Dermis blood vessel endothelial cell (primary cell): ENCODE measurements at regions not wholly inside any gene's neighbourhood (a gene's known extent, or its start where the extent isn't known, plus 50 kb on each side); places are given as distances from the start of the nearest gene placed in this dataset.
"Not testable (repeated sequence)": the region's sequence is repeated elsewhere in the genome, so short reads cannot be mapped to it uniquely, and the experiment has no call there.

Experiments used
- DNase-seq: peaks from one replicate; pipeline ENCODE4 v3.0.0; 2010

- DNase-seq: no peak
These were observed 699.2 kb downstream of the KCNT2 start for GRCh38 chr1:195909061-195909460.

GRCh38 chr1:195908121-195908520, 700.1 kb downstream of the KCNT2 start:
- no peak for DNase-seq

DNA sequence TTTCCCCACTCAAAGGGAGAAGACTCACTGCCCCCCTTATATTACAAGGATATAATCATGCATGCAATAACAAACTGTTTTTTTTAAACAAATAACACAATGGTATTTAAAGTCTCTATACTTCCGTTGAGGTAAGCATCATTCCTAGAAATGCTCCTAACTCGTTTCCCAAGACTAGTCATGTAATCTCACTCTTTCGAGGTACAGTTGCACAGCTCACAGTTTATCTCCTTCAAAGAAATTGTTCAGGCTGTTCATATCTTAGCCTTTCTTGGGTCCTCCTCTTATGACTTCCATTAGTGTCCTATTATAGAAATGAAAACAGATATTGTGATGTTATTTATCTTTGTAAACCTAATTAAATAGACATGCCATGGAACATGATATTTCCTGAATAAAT, 705.0 kb downstream of the KCNT2 start:
- DNase-seq: no peak

GRCh38 chr1:195902779-195903178, 705.5 kb downstream of the KCNT2 start:
- no peak for DNase-seq

DNA sequence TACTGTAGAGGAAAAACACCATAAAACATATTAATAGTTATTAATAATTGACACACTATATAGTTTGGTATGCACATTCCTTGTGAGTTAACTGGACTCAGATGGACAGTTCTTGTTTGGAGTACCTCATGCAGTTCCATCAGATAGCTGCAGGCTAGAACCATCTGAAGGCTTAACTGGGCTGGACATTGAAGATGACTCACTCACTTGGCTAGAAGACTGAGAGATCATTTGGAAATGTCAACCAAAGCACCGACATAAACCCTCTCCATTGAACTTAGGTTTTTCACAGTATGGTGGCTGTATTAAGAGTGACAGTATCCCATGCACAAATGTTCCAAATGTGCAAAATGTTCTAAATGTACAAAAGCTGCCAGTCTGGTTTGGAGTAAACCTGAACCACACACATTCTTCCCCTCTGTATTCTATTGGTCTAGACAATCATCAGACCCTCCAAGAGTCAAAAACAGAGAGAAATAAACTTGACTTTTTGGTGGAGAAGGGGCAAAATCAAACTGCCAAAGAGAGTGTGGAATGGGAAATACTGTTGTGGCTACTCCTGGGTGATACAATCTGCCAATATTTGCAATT, 708.4 kb downstream of the KCNT2 start:
- DNase-seq: no peak

DNA sequence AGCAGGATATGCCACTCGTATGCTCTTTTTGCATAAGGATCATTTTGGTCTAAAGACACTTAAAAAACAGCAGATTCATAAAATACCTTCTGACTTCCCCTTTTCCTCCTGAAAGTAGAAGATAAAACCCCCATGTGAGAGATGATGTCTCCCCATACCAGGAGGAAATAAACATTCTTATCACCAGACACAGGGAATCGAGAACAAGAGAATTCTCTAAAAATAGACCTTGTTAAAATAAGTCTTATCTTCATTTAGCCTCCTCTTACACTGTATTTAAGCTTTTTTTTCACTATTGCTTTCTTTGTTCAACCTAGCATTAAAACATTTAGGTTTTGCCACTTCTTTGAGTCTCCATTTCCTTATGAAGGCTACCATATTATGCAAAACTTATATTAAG, 709.3 kb downstream of the KCNT2 start:
- DNase-seq: no peak

- no peak for DNase-seq
These were observed 709.9 kb downstream of the KCNT2 start for GRCh38 chr1:195898373-195898772.

DNA sequence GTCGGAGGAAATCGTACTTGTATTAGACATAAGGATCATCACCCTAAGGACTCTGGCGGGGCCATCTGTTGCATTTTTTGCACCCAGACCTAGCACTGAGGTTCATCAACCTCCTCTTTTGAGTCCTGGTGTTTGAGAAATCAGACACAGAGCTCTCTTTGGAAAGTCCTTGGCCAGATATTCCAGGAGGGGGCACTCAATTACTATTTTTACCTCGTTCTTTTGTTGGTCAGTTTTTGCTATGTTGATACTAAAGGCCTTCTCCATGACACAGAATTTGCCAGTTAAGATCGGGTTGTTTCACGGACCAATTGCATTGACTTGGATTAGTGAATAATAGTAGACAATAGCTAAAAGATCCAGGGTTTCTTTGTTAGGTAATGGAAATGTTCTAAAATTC, 711.2 kb downstream of the KCNT2 start:
- no peak for DNase-seq

GRCh38 chr1:195894411-195894810, 713.8 kb downstream of the KCNT2 start:
- DNase-seq: no peak

GRCh38 chr1:195886000-195886399, 722.2 kb downstream of the KCNT2 start:
- no peak for DNase-seq

DNA sequence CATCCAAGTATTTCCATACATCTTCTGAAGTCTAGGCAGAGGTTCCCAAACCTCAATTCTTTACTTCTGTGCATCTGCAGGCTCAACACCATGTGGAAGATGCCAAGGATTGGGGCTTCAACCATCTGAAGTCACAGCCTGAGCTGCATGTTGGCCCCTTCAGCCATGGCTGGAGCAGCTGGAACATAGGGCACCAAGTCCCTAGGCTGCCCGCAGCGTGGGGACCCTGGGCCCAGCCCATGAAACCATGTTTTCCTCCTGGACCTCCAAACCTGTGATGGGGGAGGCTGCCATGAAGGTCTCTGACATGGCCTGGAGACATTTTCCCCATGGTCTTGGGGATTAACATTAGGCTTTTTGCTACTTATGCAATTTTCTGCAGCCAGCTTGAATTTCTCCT, 729.8 kb downstream of the KCNT2 start:
- no peak for DNase-seq

DNA sequence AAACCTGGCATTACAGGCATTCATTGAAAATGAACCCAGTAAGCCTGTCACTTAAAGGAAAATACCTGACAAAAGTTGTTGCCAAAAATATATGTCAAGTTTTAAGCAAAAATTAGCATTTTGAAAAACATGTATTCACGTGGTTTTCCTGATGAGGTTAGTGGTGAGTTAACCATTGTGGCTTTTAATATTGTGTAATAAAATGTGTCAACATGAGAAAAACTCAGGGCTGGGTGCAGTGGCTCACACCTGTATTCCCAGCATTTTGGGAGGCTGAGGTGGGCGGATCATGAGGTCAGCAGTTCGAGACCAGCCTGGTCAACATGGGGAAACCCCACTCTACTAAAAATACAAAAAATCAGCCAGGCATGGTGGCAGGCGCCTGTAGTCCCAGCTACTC, 731.4 kb downstream of the KCNT2 start:
- no peak for DNase-seq

DNA sequence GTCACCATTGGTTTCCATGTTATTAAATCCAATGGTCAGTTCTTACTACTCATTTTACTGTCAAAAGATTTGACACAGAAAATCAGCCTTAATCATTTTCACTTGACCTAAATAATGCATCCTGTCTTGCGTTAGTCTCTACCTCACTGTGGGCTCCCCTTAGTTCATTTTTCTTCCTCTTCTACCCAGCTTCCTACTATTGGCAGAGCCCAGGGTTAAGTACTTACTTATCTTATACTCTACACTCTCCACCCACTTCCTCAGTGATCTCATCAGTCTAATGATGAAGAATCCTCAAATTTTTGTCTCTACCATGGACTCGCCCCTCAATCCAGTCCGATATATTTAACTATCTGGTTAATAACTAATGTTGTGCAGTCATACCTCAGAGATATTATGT, 735.9 kb downstream of the KCNT2 start:
- DNase-seq: no peak

DNA sequence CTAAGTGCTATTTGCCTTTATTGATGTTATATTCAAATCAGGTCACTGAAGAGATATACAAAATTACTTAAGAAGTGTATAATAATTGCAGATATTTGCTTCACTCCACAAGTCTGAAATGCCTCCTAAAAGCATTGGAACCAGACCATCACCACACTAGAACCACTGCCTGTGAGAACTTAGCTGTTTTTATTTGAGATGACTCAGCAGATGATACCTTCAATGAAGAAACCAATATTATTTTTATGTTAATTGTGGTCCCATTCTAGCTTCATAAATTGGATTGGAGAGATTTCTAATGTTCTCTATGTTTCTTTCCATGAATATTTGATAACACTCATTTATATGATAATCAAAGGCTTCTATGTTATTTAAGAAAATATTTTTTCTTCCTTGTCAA, 740.6 kb downstream of the KCNT2 start:
- DNase-seq: no peak

DNA sequence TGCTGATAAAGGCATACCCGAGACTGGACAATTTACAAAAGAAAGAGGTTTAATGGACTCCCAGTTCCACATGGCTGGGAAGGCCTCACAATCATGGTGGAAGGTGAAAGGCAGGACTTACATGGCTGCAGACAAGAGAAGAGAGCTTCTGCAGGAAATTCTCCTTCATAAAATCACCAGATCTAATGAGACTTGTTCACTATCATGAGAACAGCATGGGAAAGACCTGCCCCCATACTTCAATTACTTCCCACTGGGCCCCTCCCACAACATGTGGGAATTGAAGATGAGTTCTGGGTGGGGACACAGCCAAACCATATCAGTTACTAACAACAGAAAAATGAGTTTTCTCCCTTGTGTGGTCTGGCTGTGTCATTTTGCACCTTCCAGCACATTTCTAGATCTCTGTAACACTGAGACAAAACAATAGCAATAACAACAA, 741.4 kb downstream of the KCNT2 start:
- no peak for DNase-seq

GRCh38 chr1:195866091-195866780, 742.0 kb downstream of the KCNT2 start:
- no peak for DNase-seq

- no peak for DNase-seq
These were observed 756.4 kb downstream of the KCNT2 start for GRCh38 chr1:195851804-195852203.

DNA sequence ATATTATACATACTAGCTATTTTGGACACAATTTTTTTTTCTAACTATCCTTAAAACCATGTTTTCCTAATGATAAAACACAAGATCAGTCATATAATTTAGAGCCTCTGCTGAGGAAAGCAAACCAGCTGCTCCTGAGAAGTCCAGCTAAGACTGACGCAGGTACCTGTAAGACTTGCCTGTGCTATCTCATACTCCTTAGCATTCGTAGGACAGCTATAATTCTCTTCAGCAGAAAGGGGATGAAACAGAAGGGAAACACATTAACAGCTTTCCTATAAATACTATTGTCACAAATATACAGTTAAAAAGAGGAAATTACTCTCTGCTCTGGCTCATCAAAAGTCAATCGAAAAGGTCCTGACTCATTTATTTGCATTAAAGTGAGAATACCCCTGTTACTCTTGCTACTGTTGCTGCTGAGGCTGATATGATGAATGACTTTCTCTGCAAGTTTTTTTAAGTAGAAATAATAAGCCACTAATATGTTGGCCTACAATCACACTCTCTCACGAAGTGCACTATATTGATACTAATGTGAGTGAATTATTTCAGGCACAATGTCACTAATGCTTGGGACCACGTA, 757.1 kb downstream of the KCNT2 start:
- no peak for DNase-seq

- DNase-seq: no peak
These were observed 759.1 kb downstream of the KCNT2 start for GRCh38 chr1:195849180-195849579.

GRCh38 chr1:195847957-195848875, 760.0 kb downstream of the KCNT2 start:
- DNase-seq: not testable (repeated sequence)

GRCh38 chr1:195831789-195832188, 776.5 kb downstream of the KCNT2 start:
- no peak for DNase-seq

DNA sequence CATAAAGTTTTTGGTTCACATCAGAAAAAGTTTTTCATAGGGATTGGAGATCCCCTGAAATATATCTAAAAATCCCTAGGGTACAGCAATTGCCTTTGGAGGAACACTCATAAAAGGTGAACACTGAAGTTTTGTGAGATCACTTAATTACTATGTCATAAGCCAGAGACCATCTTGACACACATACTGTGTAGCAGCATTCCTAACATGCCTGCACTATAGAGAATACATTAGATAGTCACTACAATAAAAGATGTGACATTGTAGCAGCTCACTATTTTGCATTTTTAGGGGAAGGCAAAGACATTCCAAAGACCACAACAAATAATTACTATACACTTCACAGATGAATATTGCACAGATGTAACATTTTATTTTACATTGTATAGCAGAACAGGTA, 779.9 kb downstream of the KCNT2 start:
- no peak for DNase-seq

DNA sequence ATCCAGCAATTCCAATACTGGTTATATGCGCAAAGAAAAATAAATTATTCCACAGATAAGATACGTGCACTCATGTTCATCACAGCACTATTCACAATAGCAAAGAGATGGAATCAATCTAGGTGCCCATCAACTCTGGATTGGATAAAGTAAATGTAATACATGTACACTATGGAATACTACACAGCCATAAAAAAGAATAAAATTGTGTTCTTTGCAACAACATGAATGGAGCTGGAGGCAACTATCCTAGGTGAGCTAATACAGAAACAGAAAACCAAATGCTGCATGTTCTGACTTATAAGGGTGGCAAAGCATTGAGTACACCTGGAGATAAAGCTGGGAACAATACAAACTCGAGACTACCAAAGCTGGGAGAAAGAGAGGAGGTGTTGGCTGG, 787.3 kb downstream of the KCNT2 start:
- DNase-seq: no peak
